MCF 10A (cell line): ENCODE measurements at regions not wholly inside any gene's neighbourhood (a gene's known extent, or its start where the extent isn't known, plus 50 kb on each side); places are given as distances from the start of the nearest gene placed in this dataset.

Source experiments
- BruUV-seq: library from RNA; stranded (reverse); fragments of 400-500 nt; replicated peaks from 2 replicates; lab custom pipeline; 2021; lab: Mats Ljungman, UMichigan
- CTCF ChIA-PET: fragments of 300-600 bp; sonication (Branson Sonifier 250); formaldehyde crosslinking; extraction: SDS; loops from one replicate; lab custom pipeline; 2021; ENCODE audit warnings: antibody characterized with exemption, inconsistent platforms; lab: Yijun Ruan, JAX
- POLR2A ChIA-PET: fragments of 300-600, 350-650 bp; sonication (Branson Sonifier 250); formaldehyde crosslinking; extraction: SDS; loops from one replicate; lab custom pipeline; 2020; ENCODE audit warnings: antibody characterized with exemption, inconsistent platforms; lab: Yijun Ruan, JAX
- DNase-seq: peaks from one replicate; pipeline ENCODE4 v3.0.0-alpha.2; 2018; ENCODE audit not compliant: unreplicated experiment
- H3K27ac Mint-ChIP-seq: one replicate; pipeline ENCODE4 v1.8.0; 2022; ENCODE audit warnings: mild to moderate bottlenecking, low read depth, mixed read lengths; ENCODE audit not compliant: unreplicated experiment
- H3K27me3 Mint-ChIP-seq: one replicate; pipeline ENCODE4 v1.8.0; 2022; ENCODE audit warnings: mixed read lengths; ENCODE audit not compliant: insufficient read depth, unreplicated experiment
- H3K36me3 Mint-ChIP-seq: one replicate; pipeline ENCODE4 v1.8.0; 2022; ENCODE audit warnings: mild to moderate bottlenecking, moderate library complexity, mixed read lengths; ENCODE audit not compliant: insufficient read depth, unreplicated experiment
- H3K4me1 Mint-ChIP-seq: one replicate; pipeline ENCODE4 v1.8.0; 2022; ENCODE audit warnings: mixed read lengths; ENCODE audit not compliant: insufficient read depth, unreplicated experiment
- H3K4me3 Mint-ChIP-seq: one replicate; pipeline ENCODE4 v1.8.0; 2022; ENCODE audit warnings: mild to moderate bottlenecking, moderate library complexity, mixed read lengths; ENCODE audit not compliant: unreplicated experiment
- H3K9me3 Mint-ChIP-seq: one replicate; pipeline ENCODE4 v1.8.0; 2022; ENCODE audit warnings: mixed read lengths; ENCODE audit not compliant: unreplicated experiment
- CTCF ChIP-seq: fragments of 200-600 bp; IDR thresholded peaks from one replicate; pipeline ENCODE4 v1.8.0; 2022; ENCODE audit warnings: antibody characterized with exemption, mild to moderate bottlenecking; ENCODE audit not compliant: unreplicated experiment
- intact Hi-C: fragments of 100-400 bp; cut with micrococcal nuclease; formaldehyde crosslinking; loops from 2 replicates; pipeline ENCODE4 v1.14.1; 2022

GRCh38 chr9:17988489-17988888 is 409.6 kb downstream of the SH3GL2 start:
- Mint-ChIP-seq H3K4me3 (no peak overlapping the region), H3K4me1 (no peaks in the 10 kb centered on the region), H3K36me3 (no peaks in the 10 kb centered on the region), H3K9me3 (no peaks in the 10 kb centered on the region), H3K27me3 (peaks cover 19% of the 10 kb centered on the region), H3K27ac (no peak overlapping the region)
- ChIA-PET CTCF (no interaction called here), POLR2A (no interaction called here)
- BruUV-seq: no TSS peak
- TF ChIP-seq CTCF: no peak
- intact Hi-C loops: no loop called here
- DNase-seq: no peak

- Mint-ChIP-seq H3K27me3 (peaks cover 19% of the 10 kb centered on the region), H3K36me3 (no peaks in the 10 kb centered on the region), H3K4me1 (no peaks in the 10 kb centered on the region), H3K9me3 (no peaks in the 10 kb centered on the region), H3K27ac (no peak overlapping the region), H3K4me3 (no peak overlapping the region)
- intact Hi-C loops: no loop called here
- DNase-seq: no peak
- TF ChIP-seq CTCF: no peak
- ChIA-PET CTCF (no interaction called here), POLR2A (no interaction called here)
- no TSS peak for BruUV-seq
These were observed 411.7 kb downstream of the SH3GL2 start for GRCh38 chr9:17990602-17991001.

GRCh38 chr9:17993024-17993423 is 414.2 kb downstream of the SH3GL2 start:
- no peak for TF ChIP-seq CTCF
- H3K4me1 Mint-ChIP-seq: no peaks in the 10 kb centered on the region
- H3K27ac Mint-ChIP-seq: no peak overlapping the region
- H3K36me3 Mint-ChIP-seq: no peaks in the 10 kb centered on the region
- POLR2A ChIA-PET: no interaction called here
- no peak overlapping the region for H3K4me3 Mint-ChIP-seq
- CTCF ChIA-PET: no interaction called here
- H3K9me3 Mint-ChIP-seq: no peaks in the 10 kb centered on the region
- BruUV-seq: no TSS peak
- no peak for DNase-seq
- H3K27me3 Mint-ChIP-seq: peaks cover 4% of the 10 kb centered on the region
- intact Hi-C loops: no loop called here

- H3K36me3 Mint-ChIP-seq: no peaks in the 10 kb centered on the region
- no peaks in the 10 kb centered on the region for H3K4me1 Mint-ChIP-seq
- H3K27me3 Mint-ChIP-seq: no peaks in the 10 kb centered on the region
- TF ChIP-seq CTCF: no peak
- ChIA-PET POLR2A (no interaction called here), CTCF (interaction anchor here (0.6 kb wide), 1 partner anchor 152 kb away, joined by 3 read pairs; no protein-coding TSS in a partner anchor)
- H3K27ac Mint-ChIP-seq: no peak overlapping the region
- intact Hi-C loops: no loop called here
- no peak overlapping the region for H3K4me3 Mint-ChIP-seq
- no peaks in the 10 kb centered on the region for H3K9me3 Mint-ChIP-seq
- no TSS peak for BruUV-seq
- DNase-seq: peak; percentile 8
These were observed 416.0 kb downstream of the SH3GL2 start for GRCh38 chr9:17994695-17995425.
